ENCODE measurements at regions not wholly inside any gene's neighbourhood (a gene's known extent, or its start where the extent isn't known, plus 50 kb on each side); places are given as distances from the start of the nearest gene placed in this dataset.
A peak's percentile ranks its signal among the peaks of the same experiment; 100 is the strongest.

DNA sequence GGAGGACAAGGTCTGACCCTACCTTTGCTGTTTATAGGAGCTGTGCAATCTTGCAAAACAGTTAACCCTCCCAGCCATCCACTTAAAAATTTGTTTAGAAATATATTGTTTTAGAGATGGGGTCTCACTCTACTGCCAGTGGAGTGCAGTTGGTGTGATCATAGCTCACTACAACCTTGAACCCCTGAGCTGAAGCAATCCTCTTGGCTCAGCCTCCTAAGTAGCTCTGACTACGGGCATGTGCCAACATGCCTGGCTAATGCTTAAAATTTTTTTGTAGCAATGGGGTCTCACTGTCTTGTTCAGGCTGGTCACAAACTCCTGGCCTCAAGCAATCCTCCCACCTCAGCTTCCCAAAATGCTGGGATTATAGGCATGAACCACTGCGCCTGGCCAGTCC is 120.2 kb upstream of the PJA2 start:
- DNase-seq = no peak

DNA sequence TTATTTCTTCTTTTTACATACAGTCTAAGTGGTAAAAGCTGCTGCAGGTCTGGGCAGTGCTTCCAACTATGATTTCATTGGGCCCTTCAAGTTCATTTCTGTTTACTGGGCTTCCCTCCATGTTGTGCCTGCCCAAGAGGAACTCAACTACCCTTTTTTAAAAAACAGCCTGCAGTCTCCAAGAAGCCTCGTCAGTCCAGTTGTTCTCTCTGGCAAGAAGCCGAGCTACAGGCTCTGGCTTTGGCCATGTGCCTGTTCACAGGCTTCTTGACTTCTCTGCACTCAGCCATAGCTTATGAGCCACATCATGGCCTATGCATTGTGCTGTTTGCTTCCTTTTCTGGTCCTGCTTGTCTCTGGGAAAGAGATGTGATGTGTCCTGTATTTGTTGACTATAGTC is 119.7 kb upstream of the PJA2 start:
- DNase-seq = no peak

DNA sequence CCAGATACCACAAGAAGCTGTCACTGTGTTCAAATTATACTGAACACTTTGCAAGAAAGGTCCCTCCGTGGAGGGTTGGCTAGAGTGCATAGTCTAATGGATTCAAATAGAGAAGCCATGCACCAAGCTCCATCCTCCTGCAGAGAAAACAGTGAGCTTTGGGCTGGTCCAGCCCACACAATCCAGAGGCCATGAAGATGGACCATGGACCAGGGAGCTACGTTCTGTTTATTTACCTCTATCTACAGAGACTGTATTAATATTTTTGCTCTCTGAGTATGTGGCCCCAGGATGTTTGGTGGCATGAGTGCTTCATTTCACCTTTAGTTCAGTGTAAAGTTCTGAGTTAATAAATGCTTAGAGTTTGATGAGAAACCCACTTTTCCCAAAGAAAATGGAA is 114.8 kb upstream of the PJA2 start:
- DNase-seq = no peak

DNA sequence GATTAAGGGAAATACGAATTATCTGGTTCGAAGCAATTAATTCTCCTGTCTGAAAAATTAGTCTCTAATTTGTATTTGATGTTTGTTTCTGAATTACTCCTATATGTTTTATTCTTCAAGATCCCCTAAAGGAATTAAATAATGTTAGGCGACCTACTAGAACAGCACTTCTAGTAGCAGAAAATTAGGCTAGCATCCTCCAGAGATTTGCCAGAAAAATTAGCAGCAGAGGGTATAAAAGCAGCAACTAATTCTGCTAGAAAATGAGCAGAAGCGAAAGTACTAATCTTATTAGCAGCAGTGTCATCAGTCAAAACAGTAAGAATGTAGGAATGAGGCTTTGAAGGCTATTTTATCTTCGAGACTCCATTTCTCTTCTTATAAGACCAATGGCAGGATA is 114.3 kb upstream of the PJA2 start:
- DNase-seq = no peak

DNA sequence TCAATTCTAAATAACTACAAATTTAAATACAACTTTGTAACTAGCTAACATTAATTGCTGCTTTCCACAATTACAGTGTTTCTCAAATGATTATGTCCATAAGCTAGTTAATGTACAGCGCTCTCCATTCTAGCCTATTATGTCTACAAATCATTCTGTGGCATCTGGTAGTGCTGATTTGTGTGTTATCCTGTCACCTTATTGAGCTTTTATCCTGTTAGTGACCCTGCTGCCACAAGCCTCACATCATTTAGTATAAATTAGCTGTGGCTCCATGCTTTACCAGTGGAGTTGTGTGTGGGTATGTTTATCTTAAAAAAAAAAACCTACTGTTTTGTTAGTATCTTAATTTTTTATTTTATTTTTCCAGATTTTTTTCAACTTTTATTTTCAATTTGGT is 112.6 kb upstream of the PJA2 start:
- no peak for DNase-seq

DNA sequence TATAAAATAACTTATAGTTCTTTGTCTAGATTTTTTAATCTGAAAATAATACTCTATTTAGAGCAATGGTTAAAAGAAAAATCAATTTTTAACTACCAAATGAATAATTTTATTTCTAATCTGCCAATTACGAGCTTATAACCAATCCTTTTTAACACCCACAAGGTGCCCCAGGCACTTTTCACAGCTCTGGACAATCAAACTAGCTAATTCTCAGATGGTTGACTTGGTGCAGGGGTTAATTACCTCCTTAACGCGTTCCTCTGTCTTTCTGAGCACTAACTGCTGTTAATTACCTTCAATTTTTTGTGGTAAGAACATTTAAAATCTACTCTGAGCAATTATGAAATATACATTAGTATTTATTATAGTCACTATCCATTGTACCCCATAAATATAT is 109.6 kb upstream of the PJA2 start:
- no peak for DNase-seq

DNA sequence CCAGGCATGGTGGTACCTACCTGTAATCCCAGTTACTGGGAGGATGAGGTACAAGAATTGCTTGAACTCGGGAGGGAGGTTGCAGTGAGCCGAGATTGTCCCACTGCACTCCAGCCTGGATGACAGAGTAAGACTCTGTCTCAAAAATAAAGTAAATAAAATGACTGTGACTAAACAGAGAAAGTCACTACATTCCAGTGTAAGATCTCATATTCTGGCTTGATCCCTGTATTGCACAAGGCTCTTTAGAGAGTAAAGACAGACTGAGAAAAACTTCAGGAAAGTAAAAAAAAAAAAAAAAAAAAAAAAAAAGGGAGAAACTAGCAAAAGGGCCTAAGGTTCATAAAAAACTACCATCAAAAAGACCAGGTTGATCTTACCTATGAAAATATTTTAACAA is 106.6 kb upstream of the PJA2 start:
- DNase-seq = no peak

DNA sequence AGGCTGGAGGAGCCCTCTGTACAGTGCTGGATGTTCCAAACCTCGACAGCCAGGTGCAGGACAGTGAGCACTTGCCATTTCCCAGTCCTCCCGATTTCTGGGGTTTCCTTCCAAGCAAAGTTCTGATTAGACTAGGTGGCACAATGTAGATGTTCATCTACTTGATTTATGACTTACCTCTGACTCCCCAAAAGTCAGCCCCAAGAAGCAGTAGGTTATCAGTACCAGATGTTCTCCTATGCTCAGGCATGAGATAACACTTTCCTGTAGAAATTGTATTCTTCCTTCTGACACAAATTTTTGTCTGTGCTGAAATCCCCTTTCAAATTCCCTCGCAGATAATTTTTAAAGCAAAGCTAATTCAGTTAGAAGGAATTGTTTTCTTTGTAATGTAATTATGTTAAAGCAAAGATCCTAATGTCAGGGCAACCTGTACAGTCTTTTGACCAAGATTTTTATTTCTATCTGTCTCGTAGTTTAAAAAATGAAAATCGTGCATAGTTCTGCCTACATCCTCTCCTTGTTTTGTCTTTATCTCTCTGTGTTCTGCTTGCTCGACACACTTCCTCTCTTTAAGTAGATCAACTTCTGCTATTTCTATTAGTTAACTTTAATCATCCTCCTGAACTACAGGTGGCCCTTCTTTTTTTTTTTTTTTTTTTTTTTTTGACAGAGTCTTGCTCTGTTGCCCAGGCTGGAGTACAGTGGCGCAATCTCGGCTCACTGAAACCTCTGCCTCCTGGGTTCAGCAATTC is 102.4 kb upstream of the PJA2 start:
- no peak for DNase-seq

DNA sequence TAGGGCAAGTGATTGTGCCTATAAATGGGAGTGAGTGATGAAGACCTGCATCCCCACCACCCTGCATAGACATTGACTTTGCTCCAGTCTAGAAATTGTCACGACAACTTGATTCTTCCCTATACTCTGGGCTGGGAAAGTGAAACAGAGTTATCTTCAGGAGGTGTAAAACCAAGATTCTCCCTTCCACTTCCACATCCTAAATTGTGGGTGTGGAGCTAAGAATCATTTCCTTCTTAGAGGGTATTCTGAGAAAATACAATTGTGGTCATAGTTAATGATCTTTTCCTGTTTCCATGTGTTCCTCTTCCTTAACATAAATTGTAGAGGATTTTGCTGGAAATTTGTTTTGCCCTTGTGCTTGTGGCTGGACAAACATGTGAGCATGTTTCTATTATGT is 96.8 kb upstream of the PJA2 start:
- no peak for DNase-seq

DNA sequence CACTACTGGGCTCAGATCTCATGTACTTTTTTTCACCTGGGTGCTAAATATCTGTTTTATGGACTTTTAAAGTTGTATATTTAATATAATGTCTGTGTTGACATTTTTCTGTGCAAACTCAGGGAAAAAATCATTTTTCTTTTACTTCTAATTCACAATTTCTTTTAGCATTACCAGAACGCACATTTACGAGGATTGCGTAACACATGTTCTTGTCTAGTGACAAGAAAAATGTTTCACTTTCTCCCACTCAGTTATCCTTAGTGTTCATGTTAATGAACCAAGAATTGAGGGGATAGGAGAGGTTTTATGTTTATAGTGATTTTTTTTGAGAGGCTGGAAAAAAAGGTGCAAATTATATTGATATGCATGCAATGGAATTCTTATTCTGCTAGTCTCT is 86.3 kb upstream of the PJA2 start:
- DNase-seq = no peak

DNA sequence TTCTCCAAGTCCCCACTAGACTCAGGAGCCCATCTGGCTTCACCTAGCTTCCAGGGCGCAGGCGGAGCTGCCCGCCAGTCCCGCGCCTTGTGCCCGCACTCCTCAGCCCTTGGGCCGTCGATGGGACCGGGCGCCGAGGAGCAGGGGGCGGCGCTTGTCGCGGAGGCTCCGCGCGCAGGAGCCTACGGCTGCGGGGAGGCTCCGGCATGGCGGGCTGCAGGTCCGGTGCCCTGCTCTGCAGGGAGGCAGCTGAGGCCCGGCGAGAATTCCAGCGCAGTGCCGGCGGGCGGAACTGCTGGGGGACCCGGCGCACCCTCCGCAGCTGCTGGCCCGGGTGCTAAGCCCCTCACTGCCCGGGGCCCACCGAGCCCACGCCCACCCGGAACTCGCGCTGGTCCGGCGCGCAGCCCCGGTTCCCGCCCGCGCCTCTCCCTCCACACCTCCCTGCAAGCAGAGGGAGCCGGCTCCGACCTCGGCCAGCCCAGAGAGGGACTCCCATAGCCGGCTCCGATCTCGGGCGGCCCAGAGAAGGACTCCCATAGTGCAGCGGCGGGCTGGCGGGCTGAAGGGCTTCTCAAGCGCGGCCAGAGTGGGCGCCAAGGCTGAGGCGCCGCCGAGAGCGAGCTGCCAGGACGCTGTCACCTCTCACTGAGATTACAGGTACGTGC is 78.1 kb upstream of the PJA2 start:
- no peak for DNase-seq

DNA sequence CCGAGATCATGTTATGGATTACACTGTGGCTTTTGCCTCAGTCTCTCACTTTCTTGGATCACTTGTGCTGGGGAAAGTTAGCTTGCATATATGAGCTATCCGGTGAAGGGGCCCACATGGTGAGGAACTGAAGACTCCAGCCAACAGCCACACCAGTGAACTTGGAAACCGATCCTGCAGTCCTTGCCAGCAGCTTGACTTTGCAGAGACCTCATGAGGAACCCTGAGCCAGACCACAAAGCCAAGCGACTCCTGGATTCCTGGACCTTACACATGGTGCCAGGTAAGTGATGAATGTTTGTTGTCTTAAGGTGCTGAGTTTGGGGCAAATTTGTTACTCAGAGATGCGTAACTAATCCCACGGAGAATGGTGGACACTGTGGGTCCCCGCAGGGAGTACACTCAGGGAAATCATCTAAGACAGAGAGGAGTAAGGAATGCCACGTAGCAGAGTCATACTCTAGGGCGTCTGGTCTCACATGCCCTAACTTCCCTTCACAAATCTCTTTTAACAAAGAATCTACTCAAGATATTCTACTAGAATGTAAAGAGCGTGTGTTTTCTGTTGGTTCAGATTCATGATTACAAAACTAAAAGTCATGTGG is 76.5 kb upstream of the PJA2 start:
- DNase-seq = no peak

DNA sequence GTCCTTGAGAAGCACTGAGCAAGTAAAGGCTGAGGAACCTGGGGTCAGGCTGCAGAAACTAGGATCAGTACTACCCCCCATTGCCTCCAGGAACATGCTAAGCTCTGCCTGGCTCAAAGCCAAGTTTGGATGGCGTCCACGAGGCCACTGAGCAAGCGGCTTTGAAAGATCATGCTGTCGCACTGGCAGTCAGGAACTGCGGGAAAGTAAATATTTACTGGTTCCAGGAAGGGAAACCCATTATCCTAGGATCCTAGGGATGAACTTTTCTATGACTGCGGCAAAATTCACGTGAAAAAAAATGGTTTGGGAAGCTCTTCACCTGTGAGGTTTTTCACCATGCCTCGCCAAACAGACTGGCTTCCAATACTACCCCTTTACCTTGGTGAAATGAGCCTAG is 75.3 kb upstream of the PJA2 start:
- DNase-seq = no peak

DNA sequence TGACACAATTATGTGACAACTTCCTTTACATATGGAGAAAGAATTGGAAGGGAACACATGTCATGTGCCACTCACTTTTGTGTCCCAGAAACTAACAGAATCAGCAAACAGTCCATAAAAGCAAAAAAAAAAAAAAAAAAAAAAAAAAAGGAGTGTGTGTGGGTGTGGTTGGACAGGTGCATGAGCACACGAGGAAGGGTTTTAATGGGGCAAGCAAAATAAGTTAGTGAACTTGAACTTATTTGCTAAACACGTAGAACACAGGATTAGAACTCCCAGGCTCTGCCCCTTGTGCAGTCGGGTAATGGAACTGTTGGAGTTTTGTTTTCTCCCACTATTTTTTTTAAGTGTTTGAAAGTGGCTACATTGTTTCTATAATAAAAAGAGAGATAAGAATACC is 74.8 kb upstream of the PJA2 start:
- no peak for DNase-seq

DNA sequence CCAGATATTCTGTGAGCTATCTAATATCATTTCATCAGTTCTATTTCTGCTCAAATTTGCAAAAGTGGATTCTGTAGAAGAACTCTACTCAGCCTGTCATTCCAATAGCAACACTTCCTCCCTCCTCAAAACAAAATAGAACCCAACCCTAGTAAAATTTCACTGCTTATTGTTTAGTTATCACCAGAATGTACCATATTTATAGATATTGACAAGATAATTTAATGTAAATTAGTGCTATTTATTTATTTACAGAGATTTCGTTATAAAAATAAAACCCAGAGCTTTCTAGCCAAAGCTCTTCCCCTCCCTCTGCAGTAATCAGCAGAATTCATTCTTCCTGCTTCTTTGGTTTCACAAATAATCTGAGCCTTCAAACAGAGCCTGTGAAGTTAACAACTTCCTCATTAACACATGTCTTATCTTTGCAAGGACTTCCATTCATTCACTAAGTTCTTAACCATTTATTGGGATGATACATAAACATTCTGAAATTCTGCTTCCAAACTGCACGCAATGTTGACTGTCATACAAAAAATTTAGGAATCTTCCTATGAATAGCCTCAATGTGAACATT is 73.7 kb upstream of the PJA2 start:
- no peak for DNase-seq

DNA sequence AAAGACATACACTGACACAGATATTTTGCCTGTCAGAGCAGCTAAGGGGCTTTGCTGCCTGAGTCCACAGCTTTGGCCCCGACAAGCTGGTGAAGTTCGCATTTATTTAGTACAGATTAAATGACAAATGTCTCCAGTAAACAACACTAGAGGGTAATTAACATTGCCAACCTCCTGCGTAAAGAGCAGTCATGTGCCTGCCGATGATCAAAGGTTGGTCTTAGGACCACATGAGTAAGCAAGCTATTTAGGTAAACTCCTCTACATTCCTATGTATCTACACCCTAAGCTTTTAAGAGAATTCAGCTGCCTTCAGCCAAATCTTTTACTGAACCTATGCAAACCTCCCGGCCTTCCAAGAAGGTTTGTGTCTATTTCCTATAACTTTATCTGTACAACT is 73.0 kb upstream of the PJA2 start:
- DNase-seq = no peak

DNA sequence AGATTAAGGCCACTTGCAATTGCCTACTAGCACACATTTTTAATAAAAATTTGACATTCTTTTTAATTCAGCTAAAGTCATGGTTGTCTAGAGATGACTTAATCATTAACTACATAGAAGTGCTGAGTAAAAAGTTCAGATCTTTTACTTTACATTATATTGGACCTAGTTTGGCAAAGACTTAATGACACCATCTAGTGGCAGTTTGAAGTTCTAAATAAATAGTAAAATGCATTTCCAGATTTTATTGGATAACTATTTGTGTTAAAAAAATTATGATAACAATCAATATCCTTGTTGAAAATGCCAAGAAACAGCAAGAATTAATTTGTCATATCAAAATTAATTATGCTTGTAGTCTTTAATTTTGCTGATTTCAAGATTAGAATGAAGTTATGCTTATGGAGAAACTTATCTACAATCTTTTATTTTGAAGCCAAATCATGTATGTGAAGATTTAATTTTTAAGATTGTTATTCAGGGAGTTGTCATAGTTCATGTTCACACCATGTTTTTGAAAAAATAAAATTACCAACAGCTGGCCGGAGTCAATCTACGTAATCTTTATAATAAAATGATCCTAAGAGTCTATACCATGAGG is 69.6 kb upstream of the PJA2 start:
- DNase-seq = peak in 1 of 2 experiments; percentile 57

DNA sequence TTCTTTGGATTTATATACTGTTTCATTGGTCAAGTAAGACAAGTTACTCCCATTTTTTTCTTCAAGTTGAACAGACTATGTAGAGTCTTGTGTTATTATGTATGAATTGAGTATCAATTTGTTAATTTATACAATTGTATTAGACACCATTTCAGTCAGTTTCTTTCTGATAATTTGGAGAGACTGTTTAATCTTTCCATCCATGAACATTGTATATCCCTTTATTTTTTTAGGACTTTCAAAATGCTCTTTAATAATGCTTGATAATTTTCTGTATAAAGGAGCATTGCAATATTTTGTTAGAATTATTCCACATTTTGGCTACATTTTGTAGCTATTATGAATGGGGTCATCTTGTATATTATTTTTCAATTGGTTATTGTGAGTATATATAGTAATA is 69.1 kb upstream of the PJA2 start:
- DNase-seq = no peak

DNA sequence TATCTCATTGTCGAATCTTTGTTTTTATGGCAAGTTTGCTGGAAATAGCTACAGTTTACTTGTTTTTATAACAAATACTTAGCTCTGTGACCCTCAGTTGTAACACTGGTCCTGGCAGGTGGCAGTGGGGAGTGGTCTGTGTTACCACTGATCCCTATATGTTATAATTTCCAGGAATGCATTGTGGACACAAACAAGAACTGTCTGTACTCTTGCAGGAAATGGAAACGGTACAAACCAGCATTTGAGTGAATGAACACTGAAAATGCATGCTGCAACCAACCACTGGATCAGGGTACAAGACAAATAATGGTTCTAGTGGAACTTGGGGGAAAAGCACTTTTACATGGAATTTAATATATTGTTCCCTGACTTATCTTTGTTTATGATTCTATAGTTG is 66.5 kb upstream of the PJA2 start:
- DNase-seq = no peak

DNA sequence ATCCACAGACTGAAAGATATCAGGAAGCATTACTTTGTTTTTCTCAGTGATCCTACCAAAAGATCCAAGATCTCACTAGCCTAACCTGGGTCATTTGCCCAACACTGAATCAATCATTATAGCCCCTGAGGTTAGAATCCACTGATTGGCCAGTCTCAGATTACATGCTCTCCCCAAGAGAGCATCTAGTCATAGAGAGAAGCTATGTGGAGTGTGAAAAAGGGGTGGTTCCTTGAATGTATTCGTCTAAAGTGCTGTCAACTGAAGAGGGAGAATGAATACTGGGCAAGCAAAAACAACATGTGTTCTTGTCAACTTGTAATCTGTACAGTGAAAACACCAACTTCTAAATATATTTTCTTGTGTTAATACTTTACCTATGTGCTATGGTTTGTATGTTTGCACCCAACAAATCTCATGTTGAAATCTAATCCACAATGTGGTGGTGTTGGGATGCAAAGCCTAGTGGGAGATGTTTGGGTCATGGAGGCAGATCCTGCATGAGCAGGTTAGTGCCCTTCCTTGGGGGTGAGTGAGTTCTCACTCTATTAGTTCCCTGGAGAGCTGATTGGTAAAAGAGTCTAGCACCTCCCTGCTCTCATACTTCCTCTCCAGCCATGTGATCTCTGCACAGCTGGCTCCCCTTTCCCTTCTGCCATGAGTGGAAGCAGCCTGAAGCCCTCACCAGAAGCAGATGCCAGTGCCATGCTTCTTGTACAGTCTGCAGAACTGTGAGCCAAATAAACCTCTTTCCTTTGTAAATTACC is 60.3 kb upstream of the PJA2 start:
- DNase-seq = no peak

DNA sequence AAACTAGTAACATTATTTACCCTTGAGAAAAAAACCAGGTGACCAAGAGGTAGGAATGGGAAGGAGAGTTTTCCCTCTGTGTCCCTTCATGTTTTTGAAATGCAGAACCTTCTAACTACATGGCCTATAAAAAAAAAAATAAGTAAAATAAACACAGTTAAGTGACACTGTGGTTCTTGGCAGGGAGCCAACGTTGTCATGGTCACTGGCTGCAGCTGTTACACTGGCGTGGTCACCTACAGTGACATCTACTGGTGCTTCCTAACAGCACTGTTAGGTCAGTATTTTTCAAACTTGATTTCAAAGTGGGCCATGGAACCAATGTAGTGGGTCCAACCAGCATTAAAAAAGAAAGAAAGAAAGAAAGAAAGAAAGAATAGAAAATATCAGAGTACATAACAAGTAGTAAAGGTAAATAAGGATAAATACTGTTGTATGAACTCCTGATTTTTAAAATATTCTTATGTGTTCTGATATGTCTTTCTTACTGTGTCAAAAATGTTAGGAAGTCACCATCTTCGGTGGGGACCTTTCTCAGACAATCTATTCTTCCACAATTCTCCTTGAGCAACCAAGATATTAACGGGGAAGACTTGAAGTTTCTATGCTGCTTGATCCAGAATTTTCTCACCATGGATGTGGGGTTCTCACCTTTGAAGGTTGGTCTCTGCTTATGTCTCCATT is 59.1 kb upstream of the PJA2 start:
- DNase-seq = peak; percentile 73 to 84

DNA sequence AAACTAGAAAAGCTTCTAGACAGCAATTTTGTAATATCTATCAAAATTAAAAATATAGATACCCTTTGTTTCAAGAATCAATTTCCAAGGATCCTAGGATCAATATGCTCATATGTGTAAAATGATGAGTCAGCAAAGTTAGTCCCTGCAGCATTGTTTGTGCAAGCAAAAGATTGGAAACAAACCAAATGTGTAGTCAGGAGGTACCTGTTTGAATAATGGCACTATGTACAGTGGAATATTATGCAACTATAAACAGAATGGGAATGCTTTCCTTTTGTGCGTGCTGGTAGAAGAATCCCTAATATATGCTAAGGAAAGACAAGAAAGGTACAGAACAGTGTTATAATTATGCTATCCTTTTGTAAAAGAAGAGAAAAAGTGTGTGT is 58.5 kb upstream of the PJA2 start:
- no peak for DNase-seq
